Right lobe of liver (tissue), 4 donors: ENCODE measurements at regions not wholly inside any gene's neighbourhood (a gene's known extent, or its start where the extent isn't known, plus 50 kb on each side); places are given as distances from the start of the nearest gene placed in this dataset.

Source experiments
- POLR2A ChIP-seq: fragments of 450-650 bp; IDR thresholded peaks from one replicate; pipeline ENCODE4 v1.6.1; 2017; ENCODE audit warnings: antibody characterized with exemption, mild to moderate bottlenecking
- TF ChIP-seq, protein P1 (sequence below), 4 donors: fragments of 200-600 bp in 3 of 4; fragments of 450-650 bp in 1 of 4; IDR thresholded peaks; one replicate each; pipeline versions ENCODE4 v1.5.1 to v1.8.0; 2016 to 2022; ENCODE audit warnings: antibody characterized with exemption in 4 of 4, mild to moderate bottlenecking in 2 of 4
- donor health status: DM: no; HTN: no; CAD: no.
- donor health status: DM: no; HTN: no; CAD: no.
- donor health status: DM: no; HTN: yes; CAD: no.

GRCh38 chrX:6891404-6891803, 256.1 kb upstream of the STS start:
- TF ChIP-seq, protein P1, sequence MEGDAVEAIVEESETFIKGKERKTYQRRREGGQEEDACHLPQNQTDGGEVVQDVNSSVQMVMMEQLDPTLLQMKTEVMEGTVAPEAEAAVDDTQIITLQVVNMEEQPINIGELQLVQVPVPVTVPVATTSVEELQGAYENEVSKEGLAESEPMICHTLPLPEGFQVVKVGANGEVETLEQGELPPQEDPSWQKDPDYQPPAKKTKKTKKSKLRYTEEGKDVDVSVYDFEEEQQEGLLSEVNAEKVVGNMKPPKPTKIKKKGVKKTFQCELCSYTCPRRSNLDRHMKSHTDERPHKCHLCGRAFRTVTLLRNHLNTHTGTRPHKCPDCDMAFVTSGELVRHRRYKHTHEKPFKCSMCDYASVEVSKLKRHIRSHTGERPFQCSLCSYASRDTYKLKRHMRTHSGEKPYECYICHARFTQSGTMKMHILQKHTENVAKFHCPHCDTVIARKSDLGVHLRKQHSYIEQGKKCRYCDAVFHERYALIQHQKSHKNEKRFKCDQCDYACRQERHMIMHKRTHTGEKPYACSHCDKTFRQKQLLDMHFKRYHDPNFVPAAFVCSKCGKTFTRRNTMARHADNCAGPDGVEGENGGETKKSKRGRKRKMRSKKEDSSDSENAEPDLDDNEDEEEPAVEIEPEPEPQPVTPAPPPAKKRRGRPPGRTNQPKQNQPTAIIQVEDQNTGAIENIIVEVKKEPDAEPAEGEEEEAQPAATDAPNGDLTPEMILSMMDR (IDR thresholded peaks at IDR 0.05), result no peak
- TF ChIP-seq POLR2A, result no peak
